ENCODE measurements at regions not wholly inside any gene's neighbourhood (a gene's known extent, or its start where the extent isn't known, plus 50 kb on each side); places are given as distances from the start of the nearest gene placed in this dataset.

DNA sequence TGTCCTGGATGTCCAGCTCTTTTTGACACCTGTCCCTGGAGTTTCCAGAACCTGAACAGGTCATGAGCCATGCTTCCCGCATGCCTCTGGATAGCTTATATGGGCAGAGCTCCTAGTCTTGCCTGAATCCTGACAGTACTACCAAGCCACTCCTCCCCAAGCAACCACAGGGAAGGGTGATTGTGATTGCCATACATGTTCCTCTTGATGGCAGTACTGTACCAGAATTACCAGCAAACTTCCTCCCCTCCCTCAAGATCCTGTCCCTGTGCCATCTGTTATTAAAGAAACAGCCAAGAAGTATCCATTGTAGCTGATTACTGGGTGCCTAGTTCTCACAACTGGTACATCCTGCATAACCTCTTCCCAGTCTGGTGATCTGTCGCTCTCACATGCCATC lies 264.3 kb upstream of the AGTR2 start:
- no peak for DNase-seq (ENCODE audit: low read depth in 1 of 2, low spot score in 1 of 2)
- no peak for TF ChIP-seq CTCF (IDR thresholded peaks at IDR 0.05; ENCODE audit: insufficient read depth, low read length)
- TF ChIP-seq POLR2AphosphoS5 (IDR thresholded peaks at IDR 0.05; ENCODE audit: low read depth): no peak
- TF ChIP-seq SPI1 (IDR thresholded peaks at IDR 0.05; ENCODE audit: borderline replicate concordance, low read depth): no peak
- TF ChIP-seq REST (IDR thresholded peaks at IDR 0.05; ENCODE audit: insufficient replicate concordance, low read depth): no peak
- no peak for TF ChIP-seq GABPA (IDR thresholded peaks at IDR 0.05; ENCODE audit: low read depth)
- Histone ChIP-seq H3K27ac (replicated peaks) (no peak overlapping the region), H3K4me3 (replicated peaks; ENCODE audit: insufficient read depth, low read length) (no peak overlapping the region), H3K27me3 (ENCODE audit: insufficient read depth, poor library complexity, severe bottlenecking) (no peaks in the 10 kb centered on the region)

DNA sequence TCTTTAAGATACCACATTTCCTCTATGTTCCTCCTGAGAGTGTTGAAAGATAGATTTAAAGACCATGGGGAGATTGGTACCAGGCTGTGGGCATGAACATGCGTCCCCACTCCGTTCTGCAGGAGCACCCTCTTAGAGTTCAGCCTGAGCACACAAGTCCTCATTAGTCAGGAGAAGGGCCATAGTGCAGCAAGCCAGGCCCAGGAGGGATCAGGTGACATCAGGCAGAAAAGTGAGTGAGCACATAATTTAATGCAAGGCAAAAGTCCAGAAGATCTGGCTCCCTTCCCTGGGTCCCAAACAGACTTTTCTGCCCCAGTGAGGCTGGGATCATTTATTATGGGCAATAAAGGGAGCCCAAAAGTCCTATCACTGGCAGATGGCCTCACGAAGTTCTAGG lies 263.7 kb upstream of the AGTR2 start:
- Histone ChIP-seq H3K4me3 (replicated peaks; ENCODE audit: insufficient read depth, low read length) (no peak overlapping the region), H3K27ac (replicated peaks) (no peak overlapping the region), H3K27me3 (ENCODE audit: insufficient read depth, poor library complexity, severe bottlenecking) (no peaks in the 10 kb centered on the region)
- no peak for TF ChIP-seq CTCF (IDR thresholded peaks at IDR 0.05; ENCODE audit: insufficient read depth, low read length)
- DNase-seq (ENCODE audit: low read depth in 1 of 2, low spot score in 1 of 2): no peak

DNA sequence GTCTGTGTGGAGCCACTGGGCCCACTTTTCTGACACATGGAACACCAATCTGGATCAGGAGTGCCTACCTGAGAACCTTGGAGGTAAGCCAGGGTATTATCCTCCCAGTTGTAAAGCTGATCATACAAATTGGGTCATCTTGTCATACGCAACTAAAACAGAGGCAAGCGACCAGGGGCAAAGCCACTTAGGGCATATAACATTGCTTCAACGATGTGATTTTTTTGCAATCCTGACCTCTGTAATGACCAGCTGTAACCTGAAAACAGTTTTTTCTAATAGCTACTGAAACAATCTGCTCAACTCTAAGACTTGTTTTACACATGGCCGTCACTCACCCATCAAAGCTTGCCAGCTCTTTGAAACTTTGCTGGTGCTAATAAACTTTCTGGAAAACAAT lies 261.5 kb upstream of the AGTR2 start:
- no peak for DNase-seq (ENCODE audit: low read depth in 1 of 2, low spot score in 1 of 2)
- TF ChIP-seq GABPA (IDR thresholded peaks at IDR 0.05; ENCODE audit: low read depth) (no peak), POLR2AphosphoS5 (IDR thresholded peaks at IDR 0.05; ENCODE audit: low read depth) (no peak), REST (IDR thresholded peaks at IDR 0.05; ENCODE audit: insufficient replicate concordance, low read depth) (no peak), SPI1 (IDR thresholded peaks at IDR 0.05; ENCODE audit: borderline replicate concordance, low read depth) (no peak), CTCF (IDR thresholded peaks at IDR 0.05; ENCODE audit: insufficient read depth, low read length) (no peak)
- Histone ChIP-seq H3K27ac (replicated peaks) (no peak overlapping the region), H3K4me3 (replicated peaks; ENCODE audit: insufficient read depth, low read length) (no peak overlapping the region), H3K27me3 (ENCODE audit: insufficient read depth, poor library complexity, severe bottlenecking) (no peaks in the 10 kb centered on the region)

GRCh38 chrX:115911967-115912366 lies 258.6 kb upstream of the AGTR2 start:
- Histone ChIP-seq H3K27ac (replicated peaks) (no peak overlapping the region), H3K4me3 (replicated peaks; ENCODE audit: insufficient read depth, low read length) (no peak overlapping the region), H3K27me3 (ENCODE audit: insufficient read depth, poor library complexity, severe bottlenecking) (no peaks in the 10 kb centered on the region)
- TF ChIP-seq SPI1 (IDR thresholded peaks at IDR 0.05; ENCODE audit: borderline replicate concordance, low read depth) (no peak), CTCF (IDR thresholded peaks at IDR 0.05; ENCODE audit: insufficient read depth, low read length) (no peak), POLR2AphosphoS5 (IDR thresholded peaks at IDR 0.05; ENCODE audit: low read depth) (no peak), GABPA (IDR thresholded peaks at IDR 0.05; ENCODE audit: low read depth) (no peak), REST (IDR thresholded peaks at IDR 0.05; ENCODE audit: insufficient replicate concordance, low read depth) (no peak)
- DNase-seq (ENCODE audit: low read depth in 1 of 2, low spot score in 1 of 2): no peak
